Stimulated activated CD8-positive, alpha-beta memory T cell treated with anti-CD3 and anti-CD28 coated beads, Interleukin-7, amount 100 ng/mL, for 48 hours (primary cell): ENCODE measurements at regions not wholly inside any gene's neighbourhood (a gene's known extent, or its start where the extent isn't known, plus 50 kb on each side); places are given as distances from the start of the nearest gene placed in this dataset.

Source experiments
- DNase-seq, 2 donors: peaks; one replicate each; pipeline ENCODE4 v3.0.0-alpha.2; 2020; ENCODE audit warnings: low read depth in 1 of 2; ENCODE audit errors: extremely low read depth in 1 of 2

GRCh38 chr11:128367573-128367972, 219.8 kb downstream of the ETS1 start:
- no peak for DNase-seq

- DNase-seq, result no peak
Measured at GRCh38 chr11:128365044-128365443, 222.3 kb downstream of the ETS1 start.

GRCh38 chr11:128361451-128362020, 225.8 kb downstream of the ETS1 start:
- DNase-seq, result no peak

- no peak for DNase-seq
Measured at GRCh38 chr11:128359515-128359914, 227.8 kb downstream of the ETS1 start.

GRCh38 chr11:128357073-128357472, 230.3 kb downstream of the ETS1 start:
- DNase-seq, result no peak

GRCh38 chr11:128355558-128355957, 231.8 kb downstream of the ETS1 start:
- DNase-seq, result no peak

- no peak for DNase-seq
Measured at GRCh38 chr11:128354476-128354875, 232.9 kb downstream of the ETS1 start.

GRCh38 chr11:128351168-128351567, 236.2 kb downstream of the ETS1 start:
- DNase-seq, result no peak

GRCh38 chr11:128349650-128350299, 237.6 kb downstream of the ETS1 start:
- no peak for DNase-seq

- DNase-seq, result peak in 1 of 2 donors; percentile 49
Measured at GRCh38 chr11:128346804-128347203, 240.6 kb downstream of the ETS1 start.

GRCh38 chr11:128345316-128345715, 242.0 kb downstream of the ETS1 start:
- no peak for DNase-seq

GRCh38 chr11:128343870-128344269, 243.5 kb downstream of the ETS1 start:
- DNase-seq, result no peak

GRCh38 chr11:128343135-128343514, 244.2 kb downstream of the ETS1 start:
- no peak for DNase-seq

- peak in 1 of 2 donors; percentile 80 for DNase-seq
Measured at GRCh38 chr11:128342511-128343134, 244.7 kb downstream of the ETS1 start.

GRCh38 chr11:128341280-128342248, 245.8 kb downstream of the ETS1 start:
- no peak for DNase-seq

- no peak for DNase-seq
Measured at GRCh38 chr11:128339792-128340191, 247.6 kb downstream of the ETS1 start.

- DNase-seq, result no peak
Measured at GRCh38 chr11:128338811-128339210, 248.5 kb downstream of the ETS1 start.

- no peak for DNase-seq
Measured at GRCh38 chr11:128336203-128336602, 251.2 kb downstream of the ETS1 start.

GRCh38 chr11:128335729-128336128, 251.6 kb downstream of the ETS1 start:
- no peak for DNase-seq

GRCh38 chr11:128334311-128335044, 252.9 kb downstream of the ETS1 start:
- no peak for DNase-seq

GRCh38 chr11:128331317-128331716, 256.0 kb downstream of the ETS1 start:
- DNase-seq, result no peak
